Left colon (tissue), 2 donors: ENCODE measurements at regions not wholly inside any gene's neighbourhood (a gene's known extent, or its start where the extent isn't known, plus 50 kb on each side); places are given as distances from the start of the nearest gene placed in this dataset.
"Not testable (repeated sequence)": the region's sequence is repeated elsewhere in the genome, so short reads cannot be mapped to it uniquely, and the experiment has no call there.

ENCODE experiments used
- ATAC-seq: fragments of 200-7000 bp; cut with Tn5 transposase; one replicate; pipeline ENCODE4 v1.9.1; 2020; ENCODE audit warnings: mild to moderate bottlenecking, moderate library complexity
- DNase-seq, 2 donors: peaks; one replicate each; pipeline ENCODE4 v3.0.0-alpha.2; 2020
- intact Hi-C, 2 donors: fragments of 100-400 bp; cut with DNase I in 1 of 2; cut with micrococcal nuclease in 1 of 2; formaldehyde crosslinking; loops; one replicate each; pipeline versions ENCODE4 v1.11.2 to v1.14.0; 2022; cut with DNase I, micrococcal nuclease
- donor health status: DM: no; HTN: no; CAD: no.
- donor health status: DM: yes; HTN: yes; CAD: no.

DNA sequence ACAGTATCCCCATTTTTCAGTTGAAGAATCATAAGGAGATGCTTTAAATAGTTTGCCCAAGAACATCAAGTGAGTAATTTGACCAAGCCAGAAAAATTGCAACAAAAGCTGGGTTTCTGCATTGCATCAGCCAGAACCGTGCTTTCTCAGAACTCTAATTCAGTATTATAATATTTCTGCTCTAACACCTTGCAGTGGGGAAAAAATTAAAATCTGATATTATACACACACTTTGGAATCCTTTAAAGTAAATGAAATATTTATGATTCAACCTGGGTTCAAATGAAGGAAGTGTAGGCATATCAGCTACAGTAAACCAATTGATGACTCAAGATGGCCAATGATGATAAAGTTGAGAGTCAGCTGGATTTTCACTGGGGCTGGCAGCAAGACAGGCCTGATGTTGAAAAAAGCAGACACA is 387.6 kb upstream of the ZFP42 start:
- intact Hi-C loops, result no loop called here
- DNase-seq (no peak), ATAC-seq (no peak)

DNA sequence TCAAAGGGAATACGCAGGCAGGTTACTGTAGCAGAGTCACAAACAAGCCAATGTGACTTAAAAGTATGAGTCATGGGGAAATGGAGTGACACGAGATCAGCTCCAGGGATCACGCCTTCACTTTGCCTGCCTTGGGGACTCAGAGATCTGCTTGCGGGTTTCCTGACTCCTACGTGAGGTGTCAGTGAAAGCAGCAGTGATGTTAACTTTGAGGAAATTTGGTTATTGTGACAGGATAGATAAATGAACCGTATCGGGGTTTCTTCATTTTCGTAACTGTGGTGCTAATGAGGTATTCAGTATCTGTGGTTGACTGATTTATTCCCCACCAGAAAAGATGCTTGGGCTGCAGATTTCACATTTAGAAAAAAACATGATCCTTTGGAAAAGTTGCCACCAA is 383.3 kb upstream of the ZFP42 start:
- intact Hi-C loops, result no loop called here
- ATAC-seq, result no peak
- no peak for DNase-seq

GRCh38 chr4:187613089-187613839 is 382.3 kb upstream of the ZFP42 start:
- ATAC-seq, result no peak
- DNase-seq, result no peak
- intact Hi-C loops, result no loop called here

- ATAC-seq, result no peak
- intact Hi-C loops, result no loop called here
- DNase-seq, result no peak
Measured at GRCh38 chr4:187615972-187616371, 379.6 kb upstream of the ZFP42 start.

- DNase-seq (no peak), ATAC-seq (no peak)
- intact Hi-C loops, result no loop called here
Measured at GRCh38 chr4:187617113-187617512, 378.5 kb upstream of the ZFP42 start.

GRCh38 chr4:187618701-187619281 is 376.8 kb upstream of the ZFP42 start:
- no peak for DNase-seq
- intact Hi-C loops, result no loop called here
- no peak for ATAC-seq

GRCh38 chr4:187619319-187619718 is 376.3 kb upstream of the ZFP42 start:
- ATAC-seq, result no peak
- intact Hi-C loops, result no loop called here
- DNase-seq, result no peak

DNA sequence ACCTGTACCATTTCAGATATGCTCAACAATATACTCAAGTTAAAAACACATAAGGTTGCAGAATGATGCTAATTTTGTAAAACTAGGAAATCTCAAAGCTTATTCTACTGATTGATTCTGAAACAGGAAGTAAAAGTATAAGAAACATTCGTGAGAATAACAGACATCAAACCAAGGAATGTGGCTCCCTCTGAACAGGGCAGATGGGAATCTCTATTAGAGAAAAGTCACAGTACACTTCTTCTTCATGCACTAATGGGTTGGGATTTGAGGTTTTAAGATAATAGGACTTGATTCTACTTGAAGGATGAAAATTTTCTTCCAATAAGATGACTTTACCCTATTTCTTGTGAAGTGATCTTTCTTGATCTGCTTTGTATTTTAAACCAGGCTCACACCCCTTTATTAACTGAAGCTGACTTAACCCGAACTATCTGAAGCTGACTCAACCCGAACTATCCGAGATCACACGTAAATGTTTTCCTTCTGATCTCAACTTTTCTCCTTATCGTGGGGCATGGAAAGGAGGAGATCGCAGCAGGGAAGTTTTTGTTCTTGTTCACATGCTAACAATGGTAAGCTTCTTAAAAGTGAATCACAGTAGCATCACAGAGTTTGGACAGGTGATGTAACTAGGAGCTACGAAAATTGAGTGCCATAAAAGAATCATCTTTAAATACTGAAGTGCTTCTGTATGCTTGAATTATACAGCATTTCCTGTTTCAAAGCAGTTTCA is 363.1 kb upstream of the ZFP42 start:
- DNase-seq, result no peak
- intact Hi-C loops, result no loop called here
- ATAC-seq, result no peak

DNA sequence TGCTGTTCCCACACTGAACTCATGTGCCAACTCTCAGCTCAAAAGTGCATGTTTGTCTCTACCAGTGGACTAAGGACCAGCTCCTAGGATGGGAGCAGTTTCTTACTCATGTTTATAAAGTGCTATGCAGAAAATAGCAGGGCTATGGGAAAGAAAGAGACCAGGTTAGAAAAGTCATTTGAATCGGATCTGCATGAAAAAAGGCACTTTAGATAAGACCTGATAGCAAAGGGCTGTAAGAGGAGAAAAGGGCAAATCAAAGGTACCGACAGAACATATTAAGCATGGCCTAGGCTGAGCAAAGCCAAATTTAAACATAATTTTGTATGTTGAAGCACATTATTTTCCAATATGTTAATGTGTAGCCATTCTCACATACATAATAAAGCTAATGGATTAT is 362.3 kb upstream of the ZFP42 start:
- ATAC-seq, result no peak
- intact Hi-C loops, result no loop called here
- no peak for DNase-seq

DNA sequence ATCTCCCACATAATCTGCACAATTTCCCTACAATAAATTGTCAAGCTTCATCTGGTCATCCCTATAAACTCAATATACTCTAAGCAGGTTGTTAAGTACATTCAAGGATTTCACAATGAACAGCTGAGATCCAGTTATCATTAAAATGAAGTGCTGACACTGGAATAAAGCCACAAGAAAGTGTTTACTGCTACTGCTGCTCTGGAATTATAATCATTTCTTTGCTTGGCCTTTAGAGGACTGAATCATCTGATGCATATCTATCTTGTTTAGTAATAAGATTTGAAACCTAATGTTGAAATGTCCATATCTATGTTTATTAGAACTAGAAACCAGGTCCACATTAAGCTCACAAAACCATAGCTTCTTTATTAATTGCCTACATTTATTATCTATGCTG is 338.6 kb upstream of the ZFP42 start:
- ATAC-seq (no peak), DNase-seq (no peak)
- intact Hi-C loops, result no loop called here

DNA sequence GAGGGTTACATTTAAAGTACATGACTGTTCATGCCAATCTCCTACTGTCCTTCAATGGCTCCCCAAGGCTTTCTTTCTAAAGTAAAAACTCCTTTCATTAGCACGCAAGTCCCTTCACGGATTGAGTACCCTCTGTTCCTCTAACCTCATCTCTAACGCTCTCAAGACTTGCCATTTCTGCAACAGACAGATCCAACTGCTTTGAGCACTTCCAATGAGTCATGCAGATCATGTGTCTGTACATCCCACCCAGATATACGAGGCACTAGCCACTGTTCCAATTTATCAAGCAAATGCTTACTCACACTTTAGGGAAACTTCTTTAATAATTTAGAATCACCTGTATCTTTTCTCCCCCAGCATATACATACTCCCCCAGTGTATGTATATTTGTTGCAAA is 332.5 kb upstream of the ZFP42 start:
- DNase-seq (no peak), ATAC-seq (no peak)
- intact Hi-C loops, result no loop called here

GRCh38 chr4:187664011-187664410 is 331.6 kb upstream of the ZFP42 start:
- DNase-seq (no peak), ATAC-seq (no peak)
- intact Hi-C loops, result no loop called here

- intact Hi-C loops, result no loop called here
- ATAC-seq (no peak), DNase-seq (no peak)
Measured at GRCh38 chr4:187665086-187665485, 330.5 kb upstream of the ZFP42 start.

- ATAC-seq (no peak), DNase-seq (no peak)
- intact Hi-C loops, result no loop called here
Measured at GRCh38 chr4:187666034-187666433, 329.5 kb upstream of the ZFP42 start.

DNA sequence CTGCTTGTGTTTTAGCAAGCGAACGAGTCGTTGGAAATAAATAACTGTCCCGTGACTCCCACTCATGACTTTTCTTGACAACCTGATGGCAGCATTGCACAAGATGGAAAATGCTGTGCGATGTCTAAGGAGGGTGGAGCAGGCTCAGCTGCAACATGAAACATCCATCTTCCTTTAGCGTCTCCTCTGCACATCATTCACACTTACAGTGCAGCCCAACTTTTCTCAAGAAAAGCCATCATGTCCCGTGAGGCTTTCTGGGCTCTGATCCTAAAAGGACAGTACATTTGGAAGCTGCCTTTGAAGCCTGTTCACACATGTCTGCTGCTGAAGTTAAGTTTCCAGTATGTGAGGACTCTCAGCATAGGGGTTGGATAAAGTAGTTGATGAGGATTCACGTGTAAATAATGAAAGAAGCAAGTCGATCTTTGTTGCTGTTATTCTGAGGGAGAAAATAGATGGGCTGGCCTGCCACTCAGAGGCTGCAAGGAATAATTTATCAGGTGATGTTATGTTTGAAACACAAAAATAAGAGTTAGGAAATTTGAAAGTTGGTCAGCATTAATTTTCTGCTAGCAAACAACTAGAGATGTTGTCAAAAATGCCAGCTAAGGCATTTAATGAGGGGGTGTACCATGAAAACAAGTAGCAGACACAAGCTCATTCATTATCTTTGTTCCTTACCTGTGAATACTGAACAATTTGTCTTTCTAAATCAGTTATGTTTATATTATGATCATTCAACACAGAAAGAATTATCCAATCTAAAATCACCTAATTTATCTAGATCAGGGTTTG is 328.7 kb upstream of the ZFP42 start:
- ATAC-seq (no peak), DNase-seq (no peak)
- intact Hi-C loops, result no loop called here

DNA sequence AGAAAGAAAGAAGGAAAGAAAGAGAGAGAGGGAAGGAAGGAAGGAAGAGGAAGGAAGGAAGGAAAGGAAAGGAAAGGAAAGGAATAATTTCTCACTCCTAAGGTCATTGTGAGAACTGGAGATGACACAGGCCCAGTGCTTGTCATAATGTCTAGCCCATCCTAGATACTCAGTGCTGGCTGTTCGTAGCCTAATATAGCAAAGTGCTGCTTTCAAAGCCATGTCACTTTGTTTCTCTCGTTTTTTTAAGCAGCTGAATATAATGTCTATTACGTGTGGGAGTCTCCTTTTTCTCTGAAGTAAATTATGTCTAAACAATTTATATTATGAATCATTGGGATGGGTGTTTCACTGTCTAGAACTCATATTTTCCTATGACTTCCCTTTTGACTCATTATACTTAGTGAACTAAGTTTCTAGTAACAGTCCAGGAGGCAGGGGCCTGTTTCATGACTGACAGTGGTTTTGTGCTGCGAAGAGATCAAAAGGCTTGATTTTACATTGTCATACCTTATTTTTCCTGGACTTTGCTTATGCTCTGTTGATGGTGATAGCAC is 327.0 kb upstream of the ZFP42 start:
- DNase-seq (no peak), ATAC-seq (no peak)
- intact Hi-C loops, result no loop called here

DNA sequence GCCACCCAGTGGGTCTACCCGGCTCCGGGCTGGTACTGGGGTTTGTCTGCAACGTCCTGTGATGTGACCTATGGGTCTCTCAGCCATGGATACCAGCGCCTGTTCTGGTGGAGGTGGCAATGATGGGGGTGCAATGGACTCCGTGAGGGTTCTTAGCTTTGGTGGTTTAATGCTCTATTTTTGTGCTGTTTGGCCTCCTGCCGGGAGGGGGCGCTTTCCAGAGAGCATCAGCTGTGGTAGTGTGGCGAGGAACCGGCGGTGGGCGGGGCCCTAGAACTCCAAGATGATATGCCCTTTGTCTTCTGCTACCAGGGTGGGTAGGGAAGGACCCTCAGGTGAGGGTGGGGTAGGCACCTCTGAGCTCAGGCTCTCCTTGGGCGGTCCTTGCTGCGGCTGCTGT is 324.1 kb upstream of the ZFP42 start:
- DNase-seq, ATAC-seq, intact Hi-C loops: not testable (repeated sequence)

- DNase-seq, intact Hi-C loops, ATAC-seq: not testable (repeated sequence)
Measured at GRCh38 chr4:187671958-187672357, 323.6 kb upstream of the ZFP42 start.

DNA sequence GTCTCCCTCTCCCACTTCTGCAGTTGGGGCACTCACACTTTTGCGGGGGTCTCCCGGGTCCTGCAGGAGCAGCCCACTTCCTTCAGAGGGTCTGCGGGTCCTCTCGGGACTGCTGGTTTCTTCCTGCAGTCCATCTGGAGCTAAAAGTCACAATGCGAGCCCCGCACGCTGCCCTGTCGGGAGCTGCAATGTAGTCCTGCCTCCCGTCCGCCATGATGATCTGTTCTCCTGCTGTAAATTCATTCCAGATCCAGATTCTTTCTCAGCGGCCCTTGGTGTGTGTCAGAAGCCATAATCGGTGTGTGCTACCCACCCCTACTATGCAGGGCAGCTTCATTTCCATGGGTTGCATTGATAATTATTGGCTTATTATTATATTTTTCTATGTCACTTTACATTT is 323.0 kb upstream of the ZFP42 start:
- DNase-seq, result not testable (repeated sequence)

More for the DNA sequence above, 323.0 kb upstream of the ZFP42 start:
- intact Hi-C loops, ATAC-seq: not testable (repeated sequence)
